ENCODE measurements at regions not wholly inside any gene's neighbourhood (a gene's known extent, or its start where the extent isn't known, plus 50 kb on each side); places are given as distances from the start of the nearest gene placed in this dataset.

DNA sequence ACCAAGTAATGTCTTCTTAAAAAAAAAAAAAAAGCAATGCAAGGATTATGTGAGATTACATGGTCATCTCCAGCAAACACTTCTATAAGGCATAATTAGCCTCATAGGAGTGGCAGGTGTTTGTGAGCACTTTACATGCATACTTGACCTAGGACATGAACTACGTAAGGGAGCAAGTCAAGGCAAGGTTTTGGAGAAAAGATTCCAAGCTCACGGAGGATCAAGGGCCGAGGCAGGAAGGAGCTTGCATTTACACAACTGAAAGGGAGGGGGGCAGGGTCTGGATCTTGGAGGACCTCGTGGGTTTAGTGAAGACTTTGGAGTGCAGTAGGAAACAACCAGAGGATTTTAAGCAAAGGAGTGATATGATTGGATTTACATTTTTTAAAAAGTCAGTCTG is 112.5 kb downstream of the CCER1 start:
- Histone ChIP-seq H3K9me3 (no peaks in the 10 kb centered on the region), H3K36me3 (no peaks in the 10 kb centered on the region), H3K4me3 (no peak overlapping the region), H3K27ac (no peak overlapping the region), H3K27me3 (replicated peaks; ENCODE audit: insufficient read depth) (no peaks in the 10 kb centered on the region), H3K4me1 (ENCODE audit: control insufficient read depth in 1 of 2, low read depth in 2 of 2) (no peaks in the 10 kb centered on the region)
- DNase-seq (ENCODE audit: low spot score): no peak
- no peak for ATAC-seq (ENCODE audit: insufficient number of reproducible peaks, low FRiP score, low read depth)
- TF ChIP-seq, protein P1, sequence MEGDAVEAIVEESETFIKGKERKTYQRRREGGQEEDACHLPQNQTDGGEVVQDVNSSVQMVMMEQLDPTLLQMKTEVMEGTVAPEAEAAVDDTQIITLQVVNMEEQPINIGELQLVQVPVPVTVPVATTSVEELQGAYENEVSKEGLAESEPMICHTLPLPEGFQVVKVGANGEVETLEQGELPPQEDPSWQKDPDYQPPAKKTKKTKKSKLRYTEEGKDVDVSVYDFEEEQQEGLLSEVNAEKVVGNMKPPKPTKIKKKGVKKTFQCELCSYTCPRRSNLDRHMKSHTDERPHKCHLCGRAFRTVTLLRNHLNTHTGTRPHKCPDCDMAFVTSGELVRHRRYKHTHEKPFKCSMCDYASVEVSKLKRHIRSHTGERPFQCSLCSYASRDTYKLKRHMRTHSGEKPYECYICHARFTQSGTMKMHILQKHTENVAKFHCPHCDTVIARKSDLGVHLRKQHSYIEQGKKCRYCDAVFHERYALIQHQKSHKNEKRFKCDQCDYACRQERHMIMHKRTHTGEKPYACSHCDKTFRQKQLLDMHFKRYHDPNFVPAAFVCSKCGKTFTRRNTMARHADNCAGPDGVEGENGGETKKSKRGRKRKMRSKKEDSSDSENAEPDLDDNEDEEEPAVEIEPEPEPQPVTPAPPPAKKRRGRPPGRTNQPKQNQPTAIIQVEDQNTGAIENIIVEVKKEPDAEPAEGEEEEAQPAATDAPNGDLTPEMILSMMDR (IDR thresholded peaks at IDR 0.05): no peak

DNA sequence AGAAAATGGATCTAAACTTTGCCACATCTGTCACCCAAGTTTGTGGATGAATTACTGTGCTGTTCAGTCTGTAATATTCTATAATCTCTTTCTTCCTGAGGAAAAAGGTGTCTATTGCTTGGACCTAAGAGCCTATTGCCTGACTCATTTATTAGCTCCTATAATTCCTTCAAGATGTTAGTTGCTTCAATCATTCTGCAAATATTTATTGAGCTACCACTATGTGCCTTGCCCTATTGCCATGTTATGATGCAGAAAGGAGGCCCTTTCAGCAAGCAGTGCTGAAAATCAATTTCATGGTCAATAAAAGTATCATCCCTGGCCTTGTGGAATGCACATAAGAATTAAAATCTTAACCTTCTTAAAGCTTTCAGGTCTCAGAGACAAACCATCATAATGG is 113.6 kb downstream of the CCER1 start:
- Histone ChIP-seq H3K4me1 (ENCODE audit: control insufficient read depth in 1 of 2, low read depth in 2 of 2) (no peaks in the 10 kb centered on the region), H3K4me3 (no peak overlapping the region), H3K9me3 (no peaks in the 10 kb centered on the region), H3K36me3 (no peaks in the 10 kb centered on the region), H3K27me3 (replicated peaks; ENCODE audit: insufficient read depth) (no peaks in the 10 kb centered on the region), H3K27ac (no peak overlapping the region)
- ATAC-seq (ENCODE audit: insufficient number of reproducible peaks, low FRiP score, low read depth) (no peak), DNase-seq (ENCODE audit: low spot score) (no peak)
- TF ChIP-seq, protein P1 (IDR thresholded peaks at IDR 0.05): no peak

DNA sequence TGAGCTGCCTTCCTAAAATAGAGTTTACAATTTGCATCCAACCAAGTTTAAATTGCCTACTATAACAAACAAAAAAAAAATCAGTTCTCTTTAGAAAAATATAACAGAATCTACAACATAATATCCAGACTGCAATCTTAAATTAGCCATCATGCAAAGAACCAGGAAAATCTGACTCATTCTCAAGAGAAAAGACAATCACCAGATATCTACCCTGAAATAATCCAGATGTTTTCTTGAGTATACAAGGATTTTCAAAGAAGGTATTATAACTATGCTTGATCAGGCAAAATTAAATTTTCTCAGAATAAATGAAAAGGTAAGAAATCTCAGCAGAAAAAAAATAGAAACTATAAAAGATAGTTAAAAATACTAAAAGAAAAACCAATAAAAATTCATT is 115.6 kb downstream of the CCER1 start:
- Histone ChIP-seq H3K4me3 (no peak overlapping the region), H3K36me3 (no peaks in the 10 kb centered on the region), H3K4me1 (ENCODE audit: control insufficient read depth in 1 of 2, low read depth in 2 of 2) (no peaks in the 10 kb centered on the region), H3K27me3 (replicated peaks; ENCODE audit: insufficient read depth) (no peaks in the 10 kb centered on the region), H3K9me3 (no peaks in the 10 kb centered on the region), H3K27ac (no peak overlapping the region)
- ATAC-seq (ENCODE audit: insufficient number of reproducible peaks, low FRiP score, low read depth) (no peak), DNase-seq (ENCODE audit: low spot score) (no peak)
- TF ChIP-seq, protein P1 (IDR thresholded peaks at IDR 0.05): no peak

DNA sequence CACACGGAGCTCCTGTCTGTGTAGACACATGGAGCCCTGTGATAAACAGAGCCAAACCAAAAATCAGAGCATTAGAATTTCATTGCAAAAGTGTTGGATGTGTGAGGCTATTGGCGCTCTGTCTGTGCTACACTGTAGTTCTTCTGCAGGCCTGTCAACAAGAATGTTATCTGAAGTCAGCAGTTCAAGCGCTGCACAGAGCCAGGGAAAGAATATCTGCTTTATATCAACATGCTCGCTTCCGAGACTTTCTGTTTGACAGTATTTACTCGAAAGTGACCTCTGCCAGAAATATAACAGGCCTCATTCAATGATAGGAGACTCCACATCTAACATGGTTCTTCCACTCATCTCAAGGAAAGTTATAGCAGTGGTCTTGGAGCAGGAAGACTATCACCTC is 118.3 kb downstream of the CCER1 start:
- Histone ChIP-seq H3K36me3 (no peaks in the 10 kb centered on the region), H3K27me3 (replicated peaks; ENCODE audit: insufficient read depth) (no peaks in the 10 kb centered on the region), H3K4me3 (no peak overlapping the region), H3K9me3 (no peaks in the 10 kb centered on the region), H3K4me1 (ENCODE audit: control insufficient read depth in 1 of 2, low read depth in 2 of 2) (no peaks in the 10 kb centered on the region), H3K27ac (no peak overlapping the region)
- DNase-seq (ENCODE audit: low spot score): no peak
- TF ChIP-seq, protein P1 (IDR thresholded peaks at IDR 0.05): no peak
- ATAC-seq (ENCODE audit: insufficient number of reproducible peaks, low FRiP score, low read depth): no peak

DNA sequence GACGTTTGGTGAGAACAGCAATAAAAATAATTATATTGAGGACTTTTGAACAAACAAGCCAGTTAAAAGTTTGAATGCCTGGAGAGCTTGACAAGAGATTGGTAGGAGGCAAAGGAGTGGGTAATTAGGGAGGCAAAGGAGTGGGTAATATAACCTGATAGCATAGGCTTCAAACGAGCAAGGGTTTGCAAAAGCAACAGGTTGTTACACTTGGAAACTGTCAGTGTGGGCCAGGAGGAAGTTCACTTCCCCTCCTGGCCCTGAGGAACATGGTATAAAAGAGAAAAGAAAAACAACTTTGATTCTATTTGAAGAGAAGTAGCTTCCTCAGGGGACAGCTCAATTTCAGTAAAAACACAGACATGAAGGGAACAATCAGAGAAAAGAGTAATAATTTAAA is 121.7 kb downstream of the CCER1 start:
- DNase-seq (ENCODE audit: low spot score) (no peak), ATAC-seq (ENCODE audit: insufficient number of reproducible peaks, low FRiP score, low read depth) (no peak)
- TF ChIP-seq, protein P1 (IDR thresholded peaks at IDR 0.05): no peak
- H3K27me3 ChIP-seq (replicated peaks; ENCODE audit: insufficient read depth): no peaks in the 10 kb centered on the region
- H3K27ac ChIP-seq: no peak overlapping the region
- no peaks in the 10 kb centered on the region for H3K4me1 ChIP-seq (ENCODE audit: control insufficient read depth in 1 of 2, low read depth in 2 of 2)
- no peaks in the 10 kb centered on the region for H3K9me3 ChIP-seq
- no peaks in the 10 kb centered on the region for H3K36me3 ChIP-seq
- H3K4me3 ChIP-seq: no peak overlapping the region
